SU-DHL-6 (cell line): ENCODE measurements at regions not wholly inside any gene's neighbourhood (a gene's known extent, or its start where the extent isn't known, plus 50 kb on each side); places are given as distances from the start of the nearest gene placed in this dataset.

ENCODE experiments used
- CTCF ChIP-seq: fragments of 200-600 bp; sonication (generic); IDR thresholded peaks from one replicate; pipeline ENCODE4 v1.5.1; 2017; ENCODE audit warnings: antibody characterized with exemption, mild to moderate bottlenecking, low read length, moderate library complexity; ENCODE audit not compliant: insufficient read depth, poor library complexity, severe bottlenecking
- EZH2phosphoT487 ChIP-seq: fragments of 200-600 bp; sonication (generic), shearing (Covaris generic); conservative IDR thresholded peaks from 2 replicates; pipeline ENCODE4 v1.6.1; 2018; ENCODE audit warnings: mild to moderate bottlenecking, antibody characterized with exemption, low read length, moderate library complexity, mixed read lengths

- no peak for TF ChIP-seq CTCF
- no peak for TF ChIP-seq EZH2phosphoT487
These were observed 169.0 kb upstream of the PKDCC start for GRCh38 chr2:41878716-41879234.
